Endometrial microvascular endothelial cells (primary cell): ENCODE measurements at regions not wholly inside any gene's neighbourhood (a gene's known extent, or its start where the extent isn't known, plus 50 kb on each side); places are given as distances from the start of the nearest gene placed in this dataset.
"Not testable (repeated sequence)": the region's sequence is repeated elsewhere in the genome, so short reads cannot be mapped to it uniquely, and the experiment has no call there.

Source experiments
- in situ Hi-C: cut with HindIII; loops from 2 replicates; pipeline ENCODE4 v1.10.0; 2017; ENCODE audit warnings: low sequenced_read_pairs, low pct_unique_long_range_greater_than_20kb; ENCODE audit errors: inconsistent ontology term

GRCh38 chr18:65671621-65672415 lies 79.0 kb upstream of the CDH7 start:
- in situ Hi-C loops: no loop called here

- in situ Hi-C loops: not testable (repeated sequence)
Measured at GRCh38 chr18:65670145-65670544, 80.7 kb upstream of the CDH7 start.

- in situ Hi-C loops: no loop called here
Measured at GRCh38 chr18:65661391-65661790, 89.4 kb upstream of the CDH7 start.

- in situ Hi-C loops: no loop called here
Measured at GRCh38 chr18:65659912-65660311, 90.9 kb upstream of the CDH7 start.

- in situ Hi-C loops: no loop called here
Measured at GRCh38 chr18:65659312-65659711, 91.5 kb upstream of the CDH7 start.

- in situ Hi-C loops: no loop called here
Measured at GRCh38 chr18:65651192-65651591, 99.6 kb upstream of the CDH7 start.

- in situ Hi-C loops: loop anchor here (10.0 kb wide), 1 partner anchor 147 kb away; no protein-coding TSS in a partner anchor
Measured at GRCh38 chr18:65632236-65632635, 118.6 kb upstream of the CDH7 start.

- in situ Hi-C loops: loop anchor here (10.0 kb wide), 1 partner anchor 147 kb away; no protein-coding TSS in a partner anchor
Measured at GRCh38 chr18:65631766-65632165, 119.0 kb upstream of the CDH7 start.

- in situ Hi-C loops: no loop called here
Measured at GRCh38 chr18:65628390-65628789, 122.4 kb upstream of the CDH7 start.

GRCh38 chr18:65623676-65624075 lies 127.1 kb upstream of the CDH7 start:
- in situ Hi-C loops: no loop called here

- in situ Hi-C loops: no loop called here
Measured at GRCh38 chr18:65622436-65622835, 128.4 kb upstream of the CDH7 start.

- in situ Hi-C loops: no loop called here
Measured at GRCh38 chr18:65620076-65620696, 130.6 kb upstream of the CDH7 start.

GRCh38 chr18:65610939-65611338 lies 139.9 kb upstream of the CDH7 start:
- in situ Hi-C loops: no loop called here

- in situ Hi-C loops: no loop called here
Measured at GRCh38 chr18:65608471-65608870, 142.3 kb upstream of the CDH7 start.

GRCh38 chr18:65607161-65607560 lies 143.7 kb upstream of the CDH7 start:
- in situ Hi-C loops: no loop called here

- in situ Hi-C loops: no loop called here
Measured at GRCh38 chr18:65606551-65607130, 144.2 kb upstream of the CDH7 start.

- in situ Hi-C loops: not testable (repeated sequence)
Measured at GRCh38 chr18:65605352-65605751, 145.5 kb upstream of the CDH7 start.

GRCh38 chr18:65601775-65602174 lies 149.0 kb upstream of the CDH7 start:
- in situ Hi-C loops: no loop called here

GRCh38 chr18:65592435-65592834 lies 158.4 kb upstream of the CDH7 start:
- in situ Hi-C loops: no loop called here

- in situ Hi-C loops: no loop called here
Measured at GRCh38 chr18:65587491-65587890, 163.3 kb upstream of the CDH7 start.
